Progenitor cell of endocrine pancreas (in vitro differentiated cells): ENCODE measurements at regions not wholly inside any gene's neighbourhood (a gene's known extent, or its start where the extent isn't known, plus 50 kb on each side); places are given as distances from the start of the nearest gene placed in this dataset.

Experiments used
- DNase-seq: peaks from one replicate; pipeline ENCODE4 v3.0.0; 2021; ENCODE audit warnings: low spot score; ENCODE audit not compliant: unreplicated experiment
- H3K27ac Mint-ChIP-seq: 2 replicates; pipeline ENCODE4 v1.8.0; 2021; ENCODE audit warnings: mild to moderate bottlenecking, moderate library complexity, mixed read lengths
- H3K27me3 Mint-ChIP-seq: 2 replicates; pipeline ENCODE4 v1.8.0; 2021; ENCODE audit warnings: mixed read lengths
- H3K36me3 Mint-ChIP-seq: 2 replicates; pipeline ENCODE4 v1.8.0; 2022; ENCODE audit warnings: mixed read lengths; ENCODE audit not compliant: insufficient read depth
- H3K4me1 Mint-ChIP-seq: 2 replicates; pipeline ENCODE4 v1.8.0; 2021; ENCODE audit warnings: low read depth, mixed read lengths
- H3K4me3 Mint-ChIP-seq: 2 replicates; pipeline ENCODE4 v1.8.0; 2021; ENCODE audit warnings: low read depth, mild to moderate bottlenecking, moderate library complexity, mixed read lengths
- H3K9me3 Mint-ChIP-seq: 2 replicates; pipeline ENCODE4 v1.8.0; 2021; ENCODE audit warnings: low read depth, mixed read lengths
- CTCF ChIP-seq: fragments of 200-600 bp; sonication (generic); IDR thresholded peaks from one replicate; pipeline ENCODE4 v1.5.0; 2021; ENCODE audit warnings: antibody characterized with exemption, mild to moderate bottlenecking; ENCODE audit not compliant: unreplicated experiment

- peak; percentile 82 for TF ChIP-seq CTCF
- Mint-ChIP-seq H3K4me3 (no peak overlapping the region), H3K27ac (no peak overlapping the region), H3K27me3 (peaks cover 3% of the 10 kb centered on the region), H3K4me1 (peaks cover 2% of the 10 kb centered on the region), H3K36me3 (no peaks in the 10 kb centered on the region), H3K9me3 (no peaks in the 10 kb centered on the region)
- peak; percentile 61 for DNase-seq
Measured at GRCh38 chr3:118628704-118629341, 405.8 kb downstream of the IGSF11 start.

DNA sequence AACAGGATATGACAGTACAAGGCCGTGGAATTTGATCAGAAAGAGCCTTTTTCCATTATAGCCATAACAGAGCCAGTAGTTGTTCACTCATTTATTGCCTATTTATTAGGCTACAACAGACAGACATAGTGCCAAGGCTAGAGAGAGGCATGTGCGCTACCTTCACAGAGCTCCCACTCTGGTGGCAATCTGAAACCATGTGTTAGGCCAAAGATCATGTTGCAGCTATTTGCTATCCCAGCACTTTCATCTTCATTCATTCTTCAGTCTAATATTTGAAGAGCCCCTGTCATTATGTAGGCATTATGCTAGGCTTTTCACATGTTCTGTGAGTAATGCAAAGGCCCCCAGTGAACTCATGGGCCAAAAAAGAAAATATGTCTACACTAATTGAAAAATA, 404.8 kb downstream of the IGSF11 start:
- Mint-ChIP-seq H3K9me3 (no peaks in the 10 kb centered on the region), H3K27ac (no peak overlapping the region), H3K4me3 (no peak overlapping the region), H3K27me3 (peaks cover 3% of the 10 kb centered on the region), H3K36me3 (no peaks in the 10 kb centered on the region), H3K4me1 (peaks cover 2% of the 10 kb centered on the region)
- DNase-seq, result no peak
- TF ChIP-seq CTCF, result no peak

- Mint-ChIP-seq H3K9me3 (no peaks in the 10 kb centered on the region), H3K27me3 (peaks cover 13% of the 10 kb centered on the region), H3K36me3 (no peaks in the 10 kb centered on the region), H3K27ac (no peak overlapping the region), H3K4me3 (no peak overlapping the region), H3K4me1 (no peaks in the 10 kb centered on the region)
- no peak for TF ChIP-seq CTCF
- DNase-seq, result no peak
Measured at GRCh38 chr3:118635711-118636110, 398.9 kb downstream of the IGSF11 start.

- H3K27me3 Mint-ChIP-seq, result peaks cover 13% of the 10 kb centered on the region
- no peak overlapping the region for H3K4me3 Mint-ChIP-seq
- TF ChIP-seq CTCF, result peak; percentile 39
- H3K4me1 Mint-ChIP-seq, result no peaks in the 10 kb centered on the region
- H3K27ac Mint-ChIP-seq, result no peak overlapping the region
- no peaks in the 10 kb centered on the region for H3K9me3 Mint-ChIP-seq
- no peaks in the 10 kb centered on the region for H3K36me3 Mint-ChIP-seq
- DNase-seq, result no peak
Measured at GRCh38 chr3:118636841-118637240, 397.8 kb downstream of the IGSF11 start.

DNA sequence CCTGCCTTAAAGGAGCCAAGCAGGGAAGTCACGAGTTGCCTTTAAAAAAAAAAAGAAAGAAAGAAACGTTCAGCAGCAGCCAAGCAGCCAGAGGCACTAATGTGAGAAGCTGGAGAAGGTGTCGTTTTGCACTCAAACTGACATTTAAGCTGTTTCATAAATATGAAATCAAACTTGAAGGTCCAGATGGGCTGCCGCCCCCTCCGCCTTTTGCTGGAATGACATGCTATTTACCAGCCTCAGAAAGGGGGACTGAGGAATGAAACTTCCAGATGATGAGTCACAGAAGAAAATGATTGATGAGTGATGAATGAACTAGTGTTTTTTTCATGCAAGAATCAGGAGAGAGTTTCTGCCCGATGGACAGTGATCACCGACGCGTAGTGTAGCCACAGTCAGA, 396.8 kb downstream of the IGSF11 start:
- H3K27me3 Mint-ChIP-seq, result peaks cover 13% of the 10 kb centered on the region
- DNase-seq, result no peak

More for the DNA sequence above, 396.8 kb downstream of the IGSF11 start:
- no peaks in the 10 kb centered on the region for H3K9me3 Mint-ChIP-seq
- peak overlapping the region; percentile 17 for H3K27ac Mint-ChIP-seq
- no peak overlapping the region for H3K4me3 Mint-ChIP-seq
- H3K36me3 Mint-ChIP-seq, result no peaks in the 10 kb centered on the region
- H3K4me1 Mint-ChIP-seq, result no peaks in the 10 kb centered on the region
- TF ChIP-seq CTCF, result no peak
